NCI-H2029 treated with DMSO at 0.1 percent for 48 hours (cell line): ENCODE measurements at regions not wholly inside any gene's neighbourhood (a gene's known extent, or its start where the extent isn't known, plus 50 kb on each side); places are given as distances from the start of the nearest gene placed in this dataset.

Experiments used
- DNase-seq: peaks from one replicate; lab custom pipeline; 2025; lab: John Stamatoyannopoulos, UW

GRCh38 chr12:63232896-63233295 lies 81.9 kb upstream of the AVPR1A start:
- no peak for DNase-seq

GRCh38 chr12:63228853-63229252 lies 77.9 kb upstream of the AVPR1A start:
- DNase-seq, result no peak

- DNase-seq, result no peak
Measured at GRCh38 chr12:63226792-63227463, 75.9 kb upstream of the AVPR1A start.

DNA sequence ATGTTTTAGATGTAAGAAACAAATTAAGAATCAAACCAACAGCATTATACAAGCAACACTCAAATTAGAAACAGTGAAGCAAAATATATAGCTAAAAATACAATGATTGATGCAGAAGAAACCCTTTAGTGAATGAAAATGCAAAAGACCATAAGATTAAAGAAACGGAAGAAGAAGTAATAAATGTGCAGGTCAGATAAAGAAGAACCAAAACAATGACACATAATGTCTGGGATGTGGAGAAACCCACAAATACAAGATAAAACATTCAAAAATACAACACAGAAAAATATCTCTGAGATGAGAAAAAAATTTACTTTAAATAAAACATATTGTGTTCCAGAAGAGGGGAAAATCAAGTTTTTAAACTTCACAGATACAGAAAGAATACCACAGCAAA lies 73.4 kb upstream of the AVPR1A start:
- DNase-seq, result no peak

GRCh38 chr12:63223128-63223527 lies 72.1 kb upstream of the AVPR1A start:
- no peak for DNase-seq

DNA sequence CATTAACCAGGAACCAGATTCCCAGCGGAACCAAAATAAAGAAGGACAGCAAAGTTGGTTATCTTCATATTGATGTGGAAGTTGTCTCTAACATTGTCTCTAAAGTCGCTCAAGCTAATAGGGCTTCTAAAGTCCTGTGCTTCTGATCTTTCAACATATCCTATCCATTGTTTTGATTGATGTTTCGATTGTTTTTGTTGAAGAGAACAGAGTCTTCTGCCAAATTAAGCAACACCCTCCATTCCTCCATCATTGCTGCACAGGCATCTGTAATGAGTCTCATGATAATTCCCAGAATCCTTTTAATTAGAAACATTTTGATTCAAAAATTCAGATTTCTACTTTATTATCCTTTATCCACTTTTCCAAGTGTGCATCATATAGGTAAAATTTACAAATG lies 71.6 kb upstream of the AVPR1A start:
- no peak for DNase-seq

DNA sequence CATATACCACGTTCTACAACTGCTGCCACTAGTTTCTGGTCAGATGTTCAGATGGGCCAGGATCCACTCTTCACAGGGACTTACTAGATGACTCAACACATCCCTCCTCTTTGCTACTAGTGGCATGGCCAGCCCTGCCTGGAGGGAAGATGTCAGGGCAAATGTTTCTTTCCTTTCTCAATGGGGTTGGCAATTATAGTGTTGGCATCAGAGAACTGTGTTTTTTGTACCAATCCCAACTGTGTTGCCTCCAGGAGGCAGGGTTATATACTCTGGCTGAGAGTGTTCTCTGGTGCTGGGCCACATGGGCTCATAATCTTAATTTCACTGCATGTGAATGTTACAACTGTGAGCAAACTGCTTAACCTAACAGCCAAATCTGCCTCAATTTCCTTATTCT lies 69.9 kb upstream of the AVPR1A start:
- DNase-seq, result no peak

GRCh38 chr12:63212316-63212715 lies 61.3 kb upstream of the AVPR1A start:
- no peak for DNase-seq

DNA sequence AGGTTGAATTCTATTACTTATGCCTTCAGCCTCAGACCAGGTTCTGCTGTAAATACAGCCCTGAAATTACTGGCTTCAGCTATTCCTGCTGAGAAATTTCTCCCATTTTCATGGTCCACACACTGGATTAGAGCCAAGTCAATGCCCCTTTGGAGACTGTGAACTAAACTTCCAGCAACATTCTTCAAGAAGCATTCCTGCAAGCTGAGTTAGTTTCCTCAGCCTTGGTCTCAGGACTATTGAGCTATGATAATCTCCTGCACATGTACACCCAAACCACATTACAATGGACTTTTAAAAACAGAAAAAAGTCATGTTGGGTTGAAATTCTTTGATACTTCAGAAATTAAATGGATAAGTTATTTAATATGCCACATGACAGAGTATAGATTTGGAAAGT lies 58.0 kb upstream of the AVPR1A start:
- DNase-seq, result no peak

DNA sequence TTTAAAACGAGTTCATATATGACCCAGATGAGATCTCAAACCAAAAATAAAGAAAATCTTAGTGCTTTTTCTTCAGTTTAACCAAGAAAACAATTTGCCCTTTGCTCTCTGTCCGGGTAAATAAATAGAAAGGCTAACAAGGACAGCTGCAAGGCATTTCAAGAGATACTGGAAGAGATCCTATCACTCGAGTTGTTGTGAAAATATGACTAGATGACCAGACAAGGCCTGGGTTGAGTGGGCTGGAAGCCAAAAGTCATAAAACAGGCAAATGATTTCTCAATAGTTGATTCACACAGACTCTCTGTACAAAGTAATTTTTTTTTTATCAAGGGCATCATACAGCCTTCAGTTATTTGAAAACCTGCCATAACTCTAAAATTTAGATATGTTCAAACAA lies 55.9 kb upstream of the AVPR1A start:
- DNase-seq, result peak; percentile 76

DNA sequence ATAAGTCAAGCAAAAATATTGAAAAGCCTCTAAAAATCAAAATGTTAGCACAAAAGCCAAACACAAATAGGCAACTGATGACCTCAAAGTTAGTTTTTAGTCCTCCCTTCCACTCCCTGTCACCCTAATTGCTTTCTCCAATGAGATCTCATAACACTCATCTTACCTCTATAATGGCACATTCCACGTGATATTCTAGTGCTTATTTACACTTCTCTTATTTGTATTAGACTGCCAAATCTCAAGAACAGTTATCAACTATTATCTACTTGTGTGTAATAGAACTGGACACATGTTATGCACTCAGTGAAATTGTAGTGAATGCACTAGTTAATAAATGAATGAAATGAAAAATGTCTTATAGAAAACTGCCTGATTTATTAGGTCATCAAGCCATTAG lies 55.5 kb upstream of the AVPR1A start:
- peak; percentile 32 for DNase-seq
